Loucy (cell line): ENCODE measurements at regions not wholly inside any gene's neighbourhood (a gene's known extent, or its start where the extent isn't known, plus 50 kb on each side); places are given as distances from the start of the nearest gene placed in this dataset.

Experiments
- H2AFZ ChIP-seq: fragments of 200-600 bp; sonication (generic); 2 replicates; pipeline ENCODE4 v1.6.0; 2016; ENCODE audit warnings: antibody characterized with exemption, mild to moderate bottlenecking, low read length, moderate library complexity
- H3F3A ChIP-seq: fragments of 200-600 bp; 2 replicates; pipeline ENCODE4 v1.6.0; 2016; ENCODE audit warnings: antibody characterized with exemption, low read depth, mild to moderate bottlenecking
- H3K27me3 ChIP-seq: fragments of 200-600 bp; sonication (generic); 2 replicates; pipeline ENCODE4 v1.6.1; 2014; ENCODE audit warnings: low read length, mild to moderate bottlenecking; ENCODE audit not compliant: insufficient read depth, poor library complexity, severe bottlenecking
- H3K36me3 ChIP-seq: fragments of 200-600 bp; sonication (generic); 2 replicates; pipeline ENCODE4 v1.6.1; 2016; ENCODE audit warnings: low read length; ENCODE audit not compliant: insufficient read depth
- H3K4me1 ChIP-seq: fragments of 200-600 bp; sonication (generic); 2 replicates; pipeline ENCODE4 v1.5.1; 2014; ENCODE audit warnings: low read length, mild to moderate bottlenecking; ENCODE audit not compliant: insufficient read depth, poor library complexity, severe bottlenecking
- H3K4me2 ChIP-seq: fragments of 200-600 bp; sonication (generic); 2 replicates; pipeline ENCODE4 v1.6.0; 2014; ENCODE audit warnings: antibody characterized with exemption, low read length, low read depth, mild to moderate bottlenecking; ENCODE audit not compliant: poor library complexity, severe bottlenecking
- H3K4me3 ChIP-seq: fragments of 200-600 bp; sonication (generic); 2 replicates; pipeline ENCODE4 v1.5.1; 2014; ENCODE audit warnings: low read length, mild to moderate bottlenecking, mixed read lengths; ENCODE audit not compliant: poor library complexity, severe bottlenecking
- H3K79me2 ChIP-seq: fragments of 200-600 bp; sonication (generic); 2 replicates; pipeline ENCODE4 v1.6.1; 2014; ENCODE audit warnings: low read length; ENCODE audit not compliant: insufficient read depth
- H3K9ac ChIP-seq: fragments of 200-600 bp; sonication (generic); 2 replicates; pipeline ENCODE4 v1.6.0; 2014; ENCODE audit warnings: mild to moderate bottlenecking, low read depth, low read length, moderate library complexity; ENCODE audit not compliant: poor library complexity, severe bottlenecking
- H3K9me2 ChIP-seq: fragments of 200-600 bp; sonication (generic); replicated peaks from 2 replicates; pipeline ENCODE4 v1.6.1; 2016; ENCODE audit warnings: low read depth, low read length, mixed read lengths
- H3K9me3 ChIP-seq: fragments of 200-600 bp; sonication (generic); 2 replicates; pipeline ENCODE4 v1.6.1; 2014; ENCODE audit warnings: mild to moderate bottlenecking, antibody characterized with exemption, low read length, low read depth; ENCODE audit not compliant: insufficient read depth
- H4K20me1 ChIP-seq: fragments of 200-600 bp; sonication (generic); 2 replicates; pipeline ENCODE4 v1.6.0; 2014; ENCODE audit warnings: antibody characterized with exemption, low read length, mild to moderate bottlenecking; ENCODE audit not compliant: insufficient read depth, poor library complexity, severe bottlenecking
- EZH2phosphoT487 ChIP-seq: fragments of 200-600 bp; IDR thresholded peaks from 2 replicates; pipeline ENCODE4 v1.6.1; 2018; ENCODE audit warnings: antibody characterized with exemption, mild to moderate bottlenecking, moderate library complexity, borderline replicate concordance
- TF ChIP-seq, protein P1 (sequence below): fragments of 200-600 bp; sonication (generic); conservative IDR thresholded peaks from 2 replicates; pipeline ENCODE4 v1.5.1; 2014; ENCODE audit warnings: mild to moderate bottlenecking, antibody characterized with exemption, low read length

DNA sequence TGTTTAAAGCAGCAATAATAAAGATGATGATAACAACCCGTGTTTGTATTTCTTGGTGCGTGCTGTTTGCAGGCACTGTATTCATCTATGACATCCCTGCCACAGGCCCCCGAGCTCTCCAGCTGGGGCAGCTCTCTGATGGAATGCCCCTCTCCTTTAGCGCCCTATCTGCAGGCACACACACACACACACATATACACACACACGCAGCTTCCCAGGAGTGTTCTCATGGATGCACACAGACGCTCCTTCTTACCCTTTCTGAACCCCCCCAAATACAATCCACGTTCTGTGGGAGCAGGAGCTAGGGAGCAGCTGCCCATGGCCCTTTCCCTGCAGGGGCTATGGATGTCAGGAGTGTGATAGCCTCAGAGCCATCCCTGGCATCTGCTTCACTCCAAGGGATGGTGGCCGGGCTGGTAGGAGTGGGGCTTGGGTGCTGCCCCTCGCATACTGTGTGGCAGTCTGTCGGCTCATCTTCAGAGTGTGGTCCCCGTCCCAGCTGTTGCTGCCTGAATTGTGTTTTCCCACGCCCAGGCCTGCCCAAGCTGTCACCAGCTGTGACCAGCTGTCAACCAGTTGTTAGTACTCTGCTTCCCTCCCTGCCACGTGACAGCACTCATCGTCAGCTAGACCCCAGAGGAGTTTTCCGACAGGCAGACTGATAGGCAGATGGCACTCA, 50.8 kb upstream of the MYCN start:
- Histone ChIP-seq H3K27me3 (no peaks in the 10 kb centered on the region), H3K4me2 (no peak overlapping the region), H3K79me2 (no peaks in the 10 kb centered on the region), H3K36me3 (no peaks in the 10 kb centered on the region), H3F3A (no peaks in the 10 kb centered on the region), H3K4me1 (no peaks in the 10 kb centered on the region), H3K4me3 (no peak overlapping the region), H3K9me2 (no peaks in the 10 kb centered on the region), H2AFZ (no peak overlapping the region), H3K9me3 (no peaks in the 10 kb centered on the region), H3K9ac (no peak overlapping the region), H4K20me1 (no peaks in the 10 kb centered on the region)
- TF ChIP-seq, protein P1, sequence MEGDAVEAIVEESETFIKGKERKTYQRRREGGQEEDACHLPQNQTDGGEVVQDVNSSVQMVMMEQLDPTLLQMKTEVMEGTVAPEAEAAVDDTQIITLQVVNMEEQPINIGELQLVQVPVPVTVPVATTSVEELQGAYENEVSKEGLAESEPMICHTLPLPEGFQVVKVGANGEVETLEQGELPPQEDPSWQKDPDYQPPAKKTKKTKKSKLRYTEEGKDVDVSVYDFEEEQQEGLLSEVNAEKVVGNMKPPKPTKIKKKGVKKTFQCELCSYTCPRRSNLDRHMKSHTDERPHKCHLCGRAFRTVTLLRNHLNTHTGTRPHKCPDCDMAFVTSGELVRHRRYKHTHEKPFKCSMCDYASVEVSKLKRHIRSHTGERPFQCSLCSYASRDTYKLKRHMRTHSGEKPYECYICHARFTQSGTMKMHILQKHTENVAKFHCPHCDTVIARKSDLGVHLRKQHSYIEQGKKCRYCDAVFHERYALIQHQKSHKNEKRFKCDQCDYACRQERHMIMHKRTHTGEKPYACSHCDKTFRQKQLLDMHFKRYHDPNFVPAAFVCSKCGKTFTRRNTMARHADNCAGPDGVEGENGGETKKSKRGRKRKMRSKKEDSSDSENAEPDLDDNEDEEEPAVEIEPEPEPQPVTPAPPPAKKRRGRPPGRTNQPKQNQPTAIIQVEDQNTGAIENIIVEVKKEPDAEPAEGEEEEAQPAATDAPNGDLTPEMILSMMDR, result no peak
- no peak for TF ChIP-seq EZH2phosphoT487

DNA sequence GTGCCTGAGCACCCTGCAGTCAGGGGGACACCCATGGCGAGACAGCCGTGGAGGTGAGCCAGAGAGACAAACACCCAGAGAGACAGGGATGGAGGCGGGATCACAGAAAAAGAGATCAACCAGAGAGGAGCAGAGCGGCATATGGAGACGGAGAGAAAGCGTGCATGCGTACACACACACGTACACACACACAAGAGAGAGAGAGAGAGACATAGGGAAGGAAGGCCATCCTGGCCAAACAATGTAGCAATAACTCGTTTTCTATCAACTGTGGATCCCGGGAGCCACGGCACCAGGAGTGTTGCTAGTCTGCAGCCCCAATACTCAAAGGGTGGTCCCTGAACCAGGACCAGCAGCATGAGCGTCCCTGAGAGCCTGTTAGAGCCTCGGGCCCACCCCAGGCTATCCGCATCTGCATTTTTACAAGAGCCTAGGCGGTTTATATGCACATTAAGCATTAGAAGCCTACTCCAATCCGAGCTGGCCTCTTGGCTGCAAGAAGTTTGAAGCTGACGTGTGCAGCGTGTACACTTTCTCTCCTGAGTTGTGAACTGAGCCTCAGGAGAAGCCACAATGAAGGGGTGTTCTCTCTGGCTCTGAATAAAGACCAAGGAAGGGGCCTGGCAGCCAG, 50.1 kb upstream of the MYCN start:
- Histone ChIP-seq H3K9ac (no peak overlapping the region), H3K9me3 (no peaks in the 10 kb centered on the region), H4K20me1 (no peaks in the 10 kb centered on the region), H3K27me3 (no peaks in the 10 kb centered on the region), H3K79me2 (no peaks in the 10 kb centered on the region), H3K36me3 (no peaks in the 10 kb centered on the region), H3F3A (no peaks in the 10 kb centered on the region), H3K4me2 (no peak overlapping the region), H2AFZ (no peak overlapping the region), H3K4me3 (no peak overlapping the region), H3K9me2 (no peaks in the 10 kb centered on the region), H3K4me1 (no peaks in the 10 kb centered on the region)
- no peak for TF ChIP-seq EZH2phosphoT487
- TF ChIP-seq, protein P1, result no peak
